ENCODE measurements at regions not wholly inside any gene's neighbourhood (a gene's known extent, or its start where the extent isn't known, plus 50 kb on each side); places are given as distances from the start of the nearest gene placed in this dataset.

DNA sequence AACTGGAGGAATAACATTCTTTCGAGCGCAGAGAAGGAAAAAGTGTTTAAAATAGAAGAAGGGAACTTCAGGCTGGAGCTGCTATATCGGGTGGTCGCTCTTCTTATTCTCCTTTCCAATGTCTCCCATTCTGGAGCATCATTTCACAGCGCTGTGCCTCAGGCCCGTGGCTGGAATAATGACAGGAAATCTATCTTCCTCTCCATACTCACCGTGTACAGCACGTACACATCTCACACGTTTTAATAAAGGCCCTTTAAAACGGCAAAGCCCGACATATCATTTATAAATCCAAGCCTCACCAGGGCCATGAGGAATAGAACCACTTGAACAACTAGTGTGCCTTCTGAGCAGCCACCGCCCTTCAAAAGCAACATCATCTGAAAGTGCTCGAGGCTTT lies 264.4 kb downstream of the TEX29 start:
- H3K27ac Mint-ChIP-seq (ENCODE audit: unreplicated experiment): no peak overlapping the region
- no peak for DNase-seq (ENCODE audit: extremely low spot score, unreplicated experiment)
- H3K4me1 Mint-ChIP-seq (ENCODE audit: unreplicated experiment): no peaks in the 10 kb centered on the region
- peaks cover 35% of the 10 kb centered on the region for H3K9me3 Mint-ChIP-seq (ENCODE audit: unreplicated experiment)
- H3K36me3 Mint-ChIP-seq (ENCODE audit: unreplicated experiment): no peaks in the 10 kb centered on the region
- H3K27me3 Mint-ChIP-seq (ENCODE audit: unreplicated experiment): no peaks in the 10 kb centered on the region
- H3K4me3 Mint-ChIP-seq (ENCODE audit: unreplicated experiment): no peak overlapping the region
- TF ChIP-seq, protein P1, sequence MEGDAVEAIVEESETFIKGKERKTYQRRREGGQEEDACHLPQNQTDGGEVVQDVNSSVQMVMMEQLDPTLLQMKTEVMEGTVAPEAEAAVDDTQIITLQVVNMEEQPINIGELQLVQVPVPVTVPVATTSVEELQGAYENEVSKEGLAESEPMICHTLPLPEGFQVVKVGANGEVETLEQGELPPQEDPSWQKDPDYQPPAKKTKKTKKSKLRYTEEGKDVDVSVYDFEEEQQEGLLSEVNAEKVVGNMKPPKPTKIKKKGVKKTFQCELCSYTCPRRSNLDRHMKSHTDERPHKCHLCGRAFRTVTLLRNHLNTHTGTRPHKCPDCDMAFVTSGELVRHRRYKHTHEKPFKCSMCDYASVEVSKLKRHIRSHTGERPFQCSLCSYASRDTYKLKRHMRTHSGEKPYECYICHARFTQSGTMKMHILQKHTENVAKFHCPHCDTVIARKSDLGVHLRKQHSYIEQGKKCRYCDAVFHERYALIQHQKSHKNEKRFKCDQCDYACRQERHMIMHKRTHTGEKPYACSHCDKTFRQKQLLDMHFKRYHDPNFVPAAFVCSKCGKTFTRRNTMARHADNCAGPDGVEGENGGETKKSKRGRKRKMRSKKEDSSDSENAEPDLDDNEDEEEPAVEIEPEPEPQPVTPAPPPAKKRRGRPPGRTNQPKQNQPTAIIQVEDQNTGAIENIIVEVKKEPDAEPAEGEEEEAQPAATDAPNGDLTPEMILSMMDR (IDR thresholded peaks at IDR 0.05): no peak

DNA sequence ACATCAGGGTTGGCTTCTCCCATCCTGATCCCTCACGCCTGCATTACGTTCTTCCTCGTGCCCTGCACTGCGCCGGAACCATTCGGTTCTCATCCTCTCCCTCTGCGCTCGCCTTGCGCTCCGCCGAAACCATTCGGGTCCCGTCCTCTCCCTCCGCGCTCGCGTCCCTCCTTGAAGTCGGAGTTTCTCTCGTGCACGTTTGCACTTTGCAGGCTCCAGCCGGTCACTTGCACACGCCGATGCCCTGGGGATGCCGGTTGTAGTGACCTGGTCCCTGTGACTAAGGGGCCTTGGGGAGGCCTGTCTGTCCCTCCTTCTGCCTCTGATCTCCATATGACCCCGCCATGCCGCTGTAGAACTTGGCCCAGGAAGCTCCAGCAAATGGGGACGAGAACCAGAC lies 265.8 kb downstream of the TEX29 start:
- Mint-ChIP-seq H3K4me3 (ENCODE audit: unreplicated experiment) (no peak overlapping the region), H3K36me3 (ENCODE audit: unreplicated experiment) (no peaks in the 10 kb centered on the region), H3K27ac (ENCODE audit: unreplicated experiment) (no peak overlapping the region), H3K27me3 (ENCODE audit: unreplicated experiment) (no peaks in the 10 kb centered on the region), H3K4me1 (ENCODE audit: unreplicated experiment) (no peaks in the 10 kb centered on the region), H3K9me3 (ENCODE audit: unreplicated experiment) (peaks cover 31% of the 10 kb centered on the region)
- TF ChIP-seq, protein P1 (IDR thresholded peaks at IDR 0.05): no peak
- no peak for DNase-seq (ENCODE audit: extremely low spot score, unreplicated experiment)

DNA sequence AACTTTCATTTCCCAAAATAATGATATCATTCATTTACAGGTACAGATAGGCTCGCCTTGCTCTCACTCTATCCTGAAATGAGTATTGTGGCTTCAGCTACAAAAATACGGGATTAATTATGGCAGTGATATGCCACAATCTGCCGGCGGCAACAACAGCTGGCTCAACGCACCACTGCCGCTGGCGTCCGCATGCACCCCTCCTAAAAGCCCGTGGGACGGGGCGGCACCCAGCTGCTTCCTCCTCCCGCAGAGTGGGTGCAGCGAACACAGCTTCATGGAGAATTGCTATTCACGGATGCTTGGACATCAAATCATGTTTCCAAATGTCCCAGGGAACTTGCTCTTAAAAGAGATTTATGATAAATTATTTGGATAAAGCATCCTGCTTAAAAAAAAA lies 266.8 kb downstream of the TEX29 start:
- TF ChIP-seq, protein P1 (IDR thresholded peaks at IDR 0.05): no peak
- H3K27me3 Mint-ChIP-seq (ENCODE audit: unreplicated experiment): no peaks in the 10 kb centered on the region
- DNase-seq (ENCODE audit: extremely low spot score, unreplicated experiment): no peak
- H3K4me1 Mint-ChIP-seq (ENCODE audit: unreplicated experiment): no peaks in the 10 kb centered on the region
- H3K9me3 Mint-ChIP-seq (ENCODE audit: unreplicated experiment): peaks cover 26% of the 10 kb centered on the region
- no peaks in the 10 kb centered on the region for H3K36me3 Mint-ChIP-seq (ENCODE audit: unreplicated experiment)
- H3K4me3 Mint-ChIP-seq (ENCODE audit: unreplicated experiment): no peak overlapping the region
- no peak overlapping the region for H3K27ac Mint-ChIP-seq (ENCODE audit: unreplicated experiment)

DNA sequence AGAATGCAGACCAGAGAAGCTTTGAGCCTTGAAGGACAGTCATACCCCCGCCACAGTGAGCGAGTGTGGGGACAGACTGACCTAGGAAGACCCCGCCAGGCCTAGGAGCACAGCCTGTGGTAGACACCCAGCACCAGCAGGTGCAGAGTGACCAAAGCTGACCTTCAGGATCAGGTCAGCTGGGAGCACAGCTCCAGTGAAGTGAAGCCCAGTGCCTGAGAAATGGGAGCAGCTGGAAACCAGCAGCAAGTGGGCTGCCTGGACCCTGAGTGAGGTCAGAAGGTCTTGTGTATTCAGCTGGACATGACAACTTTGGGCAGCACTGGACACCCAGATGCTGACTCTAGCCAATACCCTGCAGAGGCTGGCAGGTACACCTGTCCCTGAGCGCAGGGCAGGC lies 268.9 kb downstream of the TEX29 start:
- no peak for DNase-seq (ENCODE audit: extremely low spot score, unreplicated experiment)
- no peaks in the 10 kb centered on the region for H3K36me3 Mint-ChIP-seq (ENCODE audit: unreplicated experiment)
- H3K27me3 Mint-ChIP-seq (ENCODE audit: unreplicated experiment): no peaks in the 10 kb centered on the region
- TF ChIP-seq, protein P1 (IDR thresholded peaks at IDR 0.05): no peak
- no peak overlapping the region for H3K27ac Mint-ChIP-seq (ENCODE audit: unreplicated experiment)
- no peak overlapping the region for H3K4me3 Mint-ChIP-seq (ENCODE audit: unreplicated experiment)
- H3K9me3 Mint-ChIP-seq (ENCODE audit: unreplicated experiment): peaks cover 17% of the 10 kb centered on the region
- no peaks in the 10 kb centered on the region for H3K4me1 Mint-ChIP-seq (ENCODE audit: unreplicated experiment)

DNA sequence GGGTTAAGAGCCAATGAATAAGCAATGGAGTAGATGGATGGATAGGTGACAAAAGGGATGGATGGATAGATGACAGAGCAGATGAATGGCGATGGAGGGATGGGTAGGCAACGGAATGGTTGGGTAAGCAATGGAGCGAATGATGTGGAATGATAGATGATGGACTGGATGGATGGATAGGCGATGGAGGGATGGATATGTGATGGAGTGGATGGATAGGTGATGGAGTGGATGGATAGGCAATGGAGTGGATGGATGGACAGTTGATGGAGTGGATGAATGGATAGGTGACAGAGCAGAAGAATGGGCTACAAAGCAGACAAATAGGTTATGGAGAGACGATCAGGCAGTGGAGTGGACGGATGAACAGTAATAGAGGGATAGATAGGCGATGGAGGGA lies 269.6 kb downstream of the TEX29 start:
- DNase-seq (ENCODE audit: extremely low spot score, unreplicated experiment): no peak
- Mint-ChIP-seq H3K4me3 (ENCODE audit: unreplicated experiment) (no peak overlapping the region), H3K9me3 (ENCODE audit: unreplicated experiment) (peaks cover 13% of the 10 kb centered on the region), H3K27me3 (ENCODE audit: unreplicated experiment) (no peaks in the 10 kb centered on the region), H3K36me3 (ENCODE audit: unreplicated experiment) (no peaks in the 10 kb centered on the region), H3K27ac (ENCODE audit: unreplicated experiment) (no peak overlapping the region), H3K4me1 (ENCODE audit: unreplicated experiment) (no peaks in the 10 kb centered on the region)
- TF ChIP-seq, protein P1 (IDR thresholded peaks at IDR 0.05): no peak
